Thyroid gland (tissue), 4 donors: ENCODE measurements at regions not wholly inside any gene's neighbourhood (a gene's known extent, or its start where the extent isn't known, plus 50 kb on each side); places are given as distances from the start of the nearest gene placed in this dataset. TPM values are rescaled to one million over a fixed set of nuclear protein-coding genes. Genes with fewer than 3 reads are reported as not detected.

ENCODE experiments used
- DNase-seq, 2 donors: peaks; one replicate each; pipeline ENCODE4 v3.0.0-alpha.2; 2019
- H3K27ac ChIP-seq, 3 donors: fragments of 200-600 bp; sonication (generic); 1 replicate in 2 of 3; 2 replicates in 1 of 3; pipeline ENCODE4 v1.5.1; 2016 to 2019; ENCODE audit warnings: mild to moderate bottlenecking in 1 of 3, moderate library complexity in 1 of 3
- H3K27me3 ChIP-seq: fragments of 200-600 bp; sonication (generic); one replicate; pipeline ENCODE4 v1.5.1; 2019
- H3K36me3 ChIP-seq, 2 donors: fragments of 200-600 bp; sonication (generic); one replicate each; pipeline ENCODE4 v1.5.1; 2016 to 2019
- H3K4me1 ChIP-seq, 2 donors: fragments of 200-600 bp; sonication (generic); one replicate each; pipeline ENCODE4 v1.5.1; 2017 to 2019
- H3K4me3 ChIP-seq, 3 donors: fragments of 200-600 bp; sonication (generic); replicated peaks in 1 of 3; 1 replicate in 2 of 3; 2 replicates in 1 of 3; pipeline ENCODE4 v1.5.1; 2016; ENCODE audit warnings: mild to moderate bottlenecking in 1 of 3
- H3K9me3 ChIP-seq: fragments of 200-600 bp; sonication (generic); one replicate; pipeline ENCODE4 v1.5.1; 2017
- CTCF ChIP-seq, 6 experiments: fragments of 200-600 bp in 3 of 6; fragments of 450-650 bp in 3 of 6; sonication (generic) in 3 of 6; IDR thresholded peaks; one replicate each; pipeline ENCODE4 v1.5.1; 2016 to 2019; ENCODE audit warnings: antibody characterized with exemption in 6 of 6, mild to moderate bottlenecking in 2 of 6, inconsistent platforms in 1 of 6, moderate library complexity in 1 of 6
- POLR2A ChIP-seq, 2 donors: fragments of 450-650 bp; IDR thresholded peaks; one replicate each; pipeline ENCODE4 v1.6.1; 2017; ENCODE audit warnings: antibody characterized with exemption in 2 of 2, mild to moderate bottlenecking in 2 of 2, moderate library complexity in 1 of 2
- WGBS, 2 donors: methylation state at CpG; one replicate each; pipeline ENCODE4 v1.1.5; 2017; 5-methylcytosine and 5-hydroxymethylcytosine counted together
- intact Hi-C: fragments of 100-400 bp; cut with DNase I; formaldehyde crosslinking; loops from one replicate; pipeline ENCODE4 v1.15.1; 2023
- small RNA-seq: library from RNA; depleted of rRNA; stranded (forward); fragments of <200 nt; gene quantifications from one replicate; pipeline ENCODE3, GENCODE V24; 2016

GRCh38 chr9:19870988-19871387 lies 82.2 kb upstream of the SLC24A2 start:
- H3K9me3 ChIP-seq, result no peaks in the 10 kb centered on the region
- TF ChIP-seq CTCF (IDR thresholded peaks at IDR 0.05) (no peak), POLR2A (IDR thresholded peaks at IDR 0.05) (no peak)
- no peak overlapping the region for H3K27ac ChIP-seq
- H3K4me1 ChIP-seq, result no peaks in the 10 kb centered on the region
- no peak for DNase-seq
- intact Hi-C loops, result no loop called here
- no peaks in the 10 kb centered on the region for H3K27me3 ChIP-seq
- no peak overlapping the region for H3K4me3 ChIP-seq
- 94 to 96% methylated on average over 2 of the region's 2 CpGs for WGBS, 2 donors
- no peaks in the 10 kb centered on the region for H3K36me3 ChIP-seq

- WGBS, 2 donors, result 48 to 68% methylated on average over 1 of the region's 1 CpG
- Histone ChIP-seq H3K27me3 (no peaks in the 10 kb centered on the region), H3K36me3 (no peaks in the 10 kb centered on the region), H3K27ac (no peak overlapping the region), H3K9me3 (no peaks in the 10 kb centered on the region), H3K4me1 (no peaks in the 10 kb centered on the region), H3K4me3 (no peak overlapping the region)
- no peak for DNase-seq
- TF ChIP-seq POLR2A (IDR thresholded peaks at IDR 0.05) (no peak), CTCF (IDR thresholded peaks at IDR 0.05) (no peak)
- intact Hi-C loops, result no loop called here
Measured at GRCh38 chr9:19840953-19841352, 52.1 kb upstream of the SLC24A2 start.

Small RNAs in the stretch of these regions (small RNA-seq; reads per million reads assigned to genes)
- not detected for gene AL158077.1
